Endothelial cell of umbilical vein (primary cell): ENCODE measurements at regions not wholly inside any gene's neighbourhood (a gene's known extent, or its start where the extent isn't known, plus 50 kb on each side); places are given as distances from the start of the nearest gene placed in this dataset.

ENCODE experiments used
- BruUV-seq: library from RNA; stranded (reverse); fragments of 400-500 nt; replicated peaks from 2 replicates; lab custom pipeline; 2021; lab: Mats Ljungman, UMichigan
- CTCF ChIA-PET: fragments of 300-600, 350-600 bp; sonication (Branson Sonifier 250); formaldehyde crosslinking; loops from one replicate; lab custom pipeline; 2021; ENCODE audit warnings: antibody characterized with exemption, inconsistent platforms; lab: Charles Lee
- POLR2A ChIA-PET: fragments of 300-600, 350-600 bp; sonication (Branson Sonifier 250); formaldehyde crosslinking; loops from one replicate; lab custom pipeline; 2021; ENCODE audit warnings: antibody characterized with exemption, inconsistent platforms; lab: Charles Lee
- DNase-seq: peaks from one replicate; pipeline ENCODE4 v3.0.0-alpha.2; 2011; ENCODE audit warnings: low read depth, low spot score
- FAIRE-seq: peaks from 2 replicates; lab custom pipeline; 2011; peaks lifted over from hg19 to GRCh38; lab: Jason Lieb, UNC
- H2AFZ ChIP-seq: 2 replicates; pipeline ENCODE4 v1.6.0; 2012; ENCODE audit warnings: low read depth, low read length, control low read depth, inconsistent platforms
- H3K27ac ChIP-seq: 2 replicates; pipeline ENCODE4 v1.5.1; 2011; ENCODE audit warnings: low read depth, mild to moderate bottlenecking, control low read depth, low read length, moderate library complexity; ENCODE audit not compliant: insufficient read depth
- H3K27me3 ChIP-seq, 2 experiments: 2 replicates each; pipeline versions ENCODE4 v1.6.0 to v1.6.1; 2011; ENCODE audit warnings: low read length in 2 of 2, mixed read lengths in 1 of 2; ENCODE audit not compliant: control insufficient read depth in 2 of 2, insufficient read depth in 2 of 2
- H3K36me3 ChIP-seq, 2 experiments: 2 replicates in 1 of 2; 3 replicates in 1 of 2; pipeline ENCODE4 v1.5.1; 2011; ENCODE audit warnings: low read length in 2 of 2, mild to moderate bottlenecking in 1 of 2, moderate library complexity in 1 of 2; ENCODE audit not compliant: control insufficient read depth in 2 of 2, insufficient read depth in 2 of 2; ENCODE audit errors: extremely low read depth in 1 of 2
- H3K4me1 ChIP-seq: 3 replicates; pipeline ENCODE4 v1.5.1; 2011; ENCODE audit warnings: mild to moderate bottlenecking, low read length; ENCODE audit not compliant: control insufficient read depth, insufficient read depth; ENCODE audit errors: extremely low read depth
- H3K4me2 ChIP-seq: 2 replicates; pipeline ENCODE4 v1.6.1; 2011; ENCODE audit warnings: low read length, control low read depth, mixed read lengths; ENCODE audit not compliant: insufficient read depth
- H3K4me3 ChIP-seq, 3 experiments: fragments of 200-600 bp in 1 of 3; sonication (generic), shearing (Covaris generic) in 1 of 3; replicated peaks in 1 of 3; 2 replicates each; pipeline ENCODE4 v1.5.1; 2011 to 2016; ENCODE audit warnings: control low read depth in 3 of 3, low read length in 3 of 3, mild to moderate bottlenecking in 2 of 3, inconsistent platforms in 1 of 3, low read depth in 1 of 3, moderate library complexity in 1 of 3; ENCODE audit not compliant: insufficient read depth in 1 of 3
- H3K79me2 ChIP-seq: 2 replicates; pipeline ENCODE4 v1.6.0; 2012; ENCODE audit warnings: low read length, inconsistent platforms; ENCODE audit not compliant: control insufficient read depth, insufficient read depth
- H3K9ac ChIP-seq: replicated peaks from 2 replicates; pipeline ENCODE3; 2011; ENCODE audit warnings: low read length, control low read depth; ENCODE audit not compliant: insufficient read depth; ENCODE audit errors: extremely low read depth
- H3K9me1 ChIP-seq: replicated peaks from 3 replicates; pipeline ENCODE4 v1.6.0; 2011; ENCODE audit warnings: mild to moderate bottlenecking, low read length; ENCODE audit not compliant: control insufficient read depth, insufficient read depth; ENCODE audit errors: extremely low read depth
- H3K9me3 ChIP-seq: replicated peaks from 2 replicates; pipeline ENCODE4 v1.5.1; 2012; ENCODE audit warnings: low read length, inconsistent platforms; ENCODE audit not compliant: control insufficient read depth, insufficient read depth
- H4K20me1 ChIP-seq: replicated peaks from 2 replicates; pipeline ENCODE3; 2011; ENCODE audit warnings: mild to moderate bottlenecking, low read length; ENCODE audit not compliant: control insufficient read depth, insufficient read depth; ENCODE audit errors: extremely low read depth
- CTCF ChIP-seq, 2 donors: IDR thresholded peaks; 1 replicate in 1 of 2; 2 replicates in 1 of 2; pipeline ENCODE4 v1.5.1; 2011; ENCODE audit warnings: low read length in 2 of 2, mild to moderate bottlenecking in 2 of 2, moderate library complexity in 2 of 2, control low read depth in 1 of 2, inconsistent platforms in 1 of 2, low read depth in 1 of 2; ENCODE audit not compliant: insufficient read depth in 1 of 2; ENCODE audit errors: extremely low read depth in 1 of 2
- EZH2 ChIP-seq: IDR thresholded peaks from 2 replicates; pipeline ENCODE4 v1.6.1; 2012; ENCODE audit warnings: borderline replicate concordance, low read depth, mild to moderate bottlenecking, moderate library complexity, low read length, inconsistent platforms; ENCODE audit not compliant: severe bottlenecking
- FOS ChIP-seq: IDR thresholded peaks from 2 replicates; pipeline ENCODE4 v1.6.1; 2011; ENCODE audit warnings: mild to moderate bottlenecking, low read length, moderate library complexity, borderline replicate concordance; ENCODE audit not compliant: insufficient read depth
- GATA2 ChIP-seq: IDR thresholded peaks from 2 replicates; pipeline ENCODE4 v1.7.0; 2011; ENCODE audit warnings: low read depth, mild to moderate bottlenecking, moderate library complexity, mixed read lengths, low read length; ENCODE audit not compliant: insufficient read length, insufficient read depth
- JUN ChIP-seq: IDR thresholded peaks from 2 replicates; pipeline ENCODE4 v1.6.1; 2011; ENCODE audit warnings: borderline replicate concordance, low read depth; ENCODE audit not compliant: insufficient read length, insufficient read depth
- MAX ChIP-seq: IDR thresholded peaks from 2 replicates; pipeline ENCODE4 v1.6.1; 2011; ENCODE audit not compliant: insufficient read depth, insufficient read length
- MYC ChIP-seq: IDR thresholded peaks from one replicate; pipeline ENCODE4 v1.6.1; 2011; ENCODE audit warnings: mild to moderate bottlenecking, low read depth, low read length
- POLR2A ChIP-seq: IDR thresholded peaks from 2 replicates; pipeline ENCODE4 v1.6.1; 2012; ENCODE audit warnings: low read depth, mild to moderate bottlenecking, control low read depth, low read length
- POLR2AphosphoS5 ChIP-seq: IDR thresholded peaks from 2 replicates; pipeline ENCODE4 v1.6.1; 2012; ENCODE audit warnings: low read depth, mild to moderate bottlenecking, control low read depth, low read length, moderate library complexity; ENCODE audit not compliant: insufficient read depth
- dilution Hi-C: fragments of 300-500 bp; cut with MboI; formaldehyde crosslinking; loops from one replicate; pipeline ENCODE4 v1.15.0; 2019; ENCODE audit warnings: low sequenced_read_pairs; ENCODE audit not compliant: extremely low pct_ligation_motif_present
- intact Hi-C: fragments of 100-400 bp; cut with micrococcal nuclease; formaldehyde crosslinking; loops from one replicate; pipeline ENCODE4 v1.10.0; 2022

- CTCF ChIA-PET: no interaction called here
Measured at GRCh38 chr3:171541181-171541580, 81.0 kb upstream of the TNIK start.

GRCh38 chr3:171535799-171536198 is 75.6 kb upstream of the TNIK start:
- Histone ChIP-seq H3K79me2 (no peaks in the 10 kb centered on the region), H3K4me2 (no peak overlapping the region), H3K36me3 (no peaks in the 10 kb centered on the region), H3K27ac (no peak overlapping the region), H3K4me1 (no peaks in the 10 kb centered on the region), H3K9me1 (no peaks in the 10 kb centered on the region), H3K9ac (no peak overlapping the region), H3K4me3 (no peak overlapping the region), H3K9me3 (no peaks in the 10 kb centered on the region), H4K20me1 (no peaks in the 10 kb centered on the region), H3K27me3 (no peaks in the 10 kb centered on the region), H2AFZ (no peak overlapping the region)
- BruUV-seq: no TSS peak
- intact Hi-C loops: no loop called here
- ChIA-PET POLR2A (no interaction called here), CTCF (no interaction called here)
- dilution Hi-C loops: no loop called here
- no peak for FAIRE-seq
- TF ChIP-seq MYC (no peak), GATA2 (no peak), CTCF (IDR thresholded peaks at IDR 0.05; ENCODE audit: extremely low read depth in 1 of 2, insufficient read depth in 1 of 2, low read depth in 1 of 2, low read length in 2 of 2) (no peak), MAX (no peak), POLR2A (no peak), EZH2 (no peak), FOS (no peak), POLR2AphosphoS5 (no peak), JUN (no peak)
- no peak for DNase-seq

More at GRCh38 chr3:171541181-171541580, 81.0 kb upstream of the TNIK start:
- Histone ChIP-seq H3K36me3 (no peaks in the 10 kb centered on the region), H3K4me2 (no peak overlapping the region), H4K20me1 (no peaks in the 10 kb centered on the region), H3K9me3 (no peaks in the 10 kb centered on the region), H3K9ac (no peak overlapping the region), H3K27me3 (no peaks in the 10 kb centered on the region), H3K27ac (no peak overlapping the region), H3K4me1 (peaks cover 13% of the 10 kb centered on the region), H2AFZ (no peak overlapping the region), H3K4me3 (no peak overlapping the region), H3K9me1 (no peaks in the 10 kb centered on the region), H3K79me2 (no peaks in the 10 kb centered on the region)
- FAIRE-seq: peak; percentile 40
- no TSS peak for BruUV-seq
- intact Hi-C loops (no loop called here), dilution Hi-C loops (no loop called here)
- peak; percentile 69 for DNase-seq
- TF ChIP-seq MYC: no peak
- TF ChIP-seq JUN: peak; percentile 15
- POLR2A ChIA-PET: no interaction called here
